Naive thymus-derived CD4-positive, alpha-beta T cell (primary cell): ENCODE measurements at regions not wholly inside any gene's neighbourhood (a gene's known extent, or its start where the extent isn't known, plus 50 kb on each side); places are given as distances from the start of the nearest gene placed in this dataset.

Experiments used
- ATAC-seq: fragments of 150-1000 bp; cut with Tn5 transposase; 2 replicates; pipeline ENCODE4 v1.10.0; 2021; ENCODE audit warnings: mild to moderate bottlenecking, moderate library complexity
- CTCF ChIA-PET: fragments of 350-600 bp; sonication (Branson Sonifier 250); formaldehyde crosslinking; loops from one replicate; lab custom pipeline; 2021; ENCODE audit warnings: antibody characterized with exemption; lab: Charles Lee
- POLR2A ChIA-PET: fragments of 350-600 bp; sonication (Branson Sonifier 250); formaldehyde crosslinking; loops from one replicate; lab custom pipeline; 2021; ENCODE audit warnings: antibody characterized with exemption, inconsistent platforms; lab: Charles Lee
- DNase-seq, 9 donors: peaks; one replicate each; pipeline versions ENCODE4 v3.0.0 to v3.0.0-alpha.2; 2020 to 2022; ENCODE audit warnings: mixed read lengths in 1 of 9
- H3K27ac ChIP-seq: one replicate; pipeline ENCODE4 v1.7.0; 2013; ENCODE audit warnings: mild to moderate bottlenecking, low read depth, low read length, moderate library complexity
- H3K27me3 ChIP-seq, 2 donors: one replicate each; pipeline ENCODE4 v1.7.0; 2013; ENCODE audit warnings: low read length in 2 of 2, mild to moderate bottlenecking in 2 of 2, moderate library complexity in 2 of 2; ENCODE audit not compliant: control insufficient read depth in 2 of 2, insufficient read depth in 2 of 2
- H3K36me3 ChIP-seq, 3 experiments: 1 replicate in 2 of 3; 2 replicates in 1 of 3; pipeline ENCODE4 v1.7.0; 2013; ENCODE audit warnings: low read length in 3 of 3, mild to moderate bottlenecking in 3 of 3, moderate library complexity in 1 of 3; ENCODE audit not compliant: insufficient read depth in 3 of 3, control insufficient read depth in 2 of 3
- H3K4me1 ChIP-seq, 2 donors: one replicate each; pipeline ENCODE4 v1.7.0; 2013; ENCODE audit warnings: low read length in 2 of 2, mild to moderate bottlenecking in 2 of 2, moderate library complexity in 1 of 2; ENCODE audit not compliant: control insufficient read depth in 2 of 2, insufficient read depth in 2 of 2
- H3K4me3 ChIP-seq: 2 replicates; pipeline ENCODE4 v1.7.0; 2013; ENCODE audit warnings: mild to moderate bottlenecking, low read length
- H3K9me3 ChIP-seq, 3 experiments: 1 replicate in 2 of 3; 2 replicates in 1 of 3; pipeline ENCODE4 v1.7.0; 2013; ENCODE audit warnings: low read length in 3 of 3; ENCODE audit not compliant: control insufficient read depth in 2 of 3
- H3K27ac Mint-ChIP-seq, 9 donors: one replicate each; pipeline ENCODE4 v1.8.0; 2020 to 2022; ENCODE audit warnings: mixed read lengths in 9 of 9, mild to moderate bottlenecking in 8 of 9, moderate library complexity in 5 of 9, inconsistent platforms in 2 of 9
- H3K27me3 Mint-ChIP-seq, 5 donors: one replicate each; pipeline ENCODE4 v1.8.0; 2021 to 2022; ENCODE audit warnings: mixed read lengths in 5 of 5, mild to moderate bottlenecking in 1 of 5
- H3K36me3 Mint-ChIP-seq, 5 donors: one replicate each; pipeline ENCODE4 v1.8.0; 2020 to 2022; ENCODE audit warnings: mixed read lengths in 5 of 5, mild to moderate bottlenecking in 3 of 5, inconsistent platforms in 1 of 5
- H3K4me1 Mint-ChIP-seq, 7 donors: one replicate each; pipeline ENCODE4 v1.8.0; 2020 to 2022; ENCODE audit warnings: mixed read lengths in 7 of 7, mild to moderate bottlenecking in 3 of 7, inconsistent platforms in 1 of 7
- H3K4me3 Mint-ChIP-seq, 10 donors: one replicate each; pipeline ENCODE4 v1.8.0; 2020 to 2022; ENCODE audit warnings: mild to moderate bottlenecking in 10 of 10, mixed read lengths in 10 of 10, moderate library complexity in 6 of 10, inconsistent platforms in 2 of 10
- H3K9me3 Mint-ChIP-seq, 11 donors: one replicate each; pipeline ENCODE4 v1.8.0; 2020 to 2022; ENCODE audit warnings: mixed read lengths in 11 of 11, mild to moderate bottlenecking in 4 of 11, inconsistent platforms in 1 of 11, moderate library complexity in 1 of 11
- intact Hi-C, 2 donors: fragments of 100-400 bp; cut with micrococcal nuclease; formaldehyde crosslinking; loops; one replicate each; pipeline ENCODE4 v1.15.1; 2023

- Histone ChIP-seq H3K4me3 (no peak overlapping the region), H3K36me3 (no peaks in the 10 kb centered on the region), H3K4me1 (no peaks in the 10 kb centered on the region), H3K27me3 (peaks cover 0 to 3% of the 10 kb centered on the region in 2 donors), H3K9me3 (no peaks in the 10 kb centered on the region), H3K27ac (no peak overlapping the region)
- POLR2A ChIA-PET, result no interaction called here
- DNase-seq, result no peak
- ATAC-seq, result no peak
- intact Hi-C loops, result no loop called here
- CTCF ChIA-PET, result no interaction called here
- H3K4me3 Mint-ChIP-seq, result no peak overlapping the region
- peaks cover 0 to 6% (median 0%) of the 10 kb centered on the region in 11 donors for H3K9me3 Mint-ChIP-seq
- H3K4me1 Mint-ChIP-seq, result peaks cover 0 to 2% (median 0%) of the 10 kb centered on the region in 7 donors
- H3K36me3 Mint-ChIP-seq, result no peaks in the 10 kb centered on the region
- H3K27ac Mint-ChIP-seq, result no peak overlapping the region
- peaks cover 0 to 7% (median 5%) of the 10 kb centered on the region in 5 donors for H3K27me3 Mint-ChIP-seq
Measured at GRCh38 chr9:134536101-134536900, 105.3 kb upstream of the COL5A1 start.

GRCh38 chr9:134536931-134537330, 104.7 kb upstream of the COL5A1 start:
- CTCF ChIA-PET, result no interaction called here

GRCh38 chr9:134537951-134538641, 103.5 kb upstream of the COL5A1 start:
- H3K27ac ChIP-seq, result no peak overlapping the region
- H3K27me3 ChIP-seq, result peaks cover 0 to 3% of the 10 kb centered on the region in 2 donors
- peaks cover 0 to 2% (median 0%) of the 10 kb centered on the region in 7 donors for H3K4me1 Mint-ChIP-seq
- H3K4me3 ChIP-seq, result no peak overlapping the region
- H3K4me3 Mint-ChIP-seq, result no peak overlapping the region
- H3K9me3 ChIP-seq, result no peaks in the 10 kb centered on the region
- ATAC-seq (no peak), DNase-seq (no peak)
- no peaks in the 10 kb centered on the region for H3K4me1 ChIP-seq
- H3K27me3 Mint-ChIP-seq, result peaks cover 0 to 7% (median 5%) of the 10 kb centered on the region in 5 donors
- peaks cover 0 to 3% (median 0%) of the 10 kb centered on the region in 11 donors for H3K9me3 Mint-ChIP-seq
- no peaks in the 10 kb centered on the region for H3K36me3 Mint-ChIP-seq
- POLR2A ChIA-PET, result no interaction called here
- no peaks in the 10 kb centered on the region for H3K36me3 ChIP-seq
- intact Hi-C loops, result no loop called here
- CTCF ChIA-PET, result no interaction called here
- no peak overlapping the region for H3K27ac Mint-ChIP-seq

More at GRCh38 chr9:134536931-134537330, 104.7 kb upstream of the COL5A1 start:
- intact Hi-C loops, result no loop called here
- Histone ChIP-seq H3K27me3 (peaks cover 0 to 3% of the 10 kb centered on the region in 2 donors), H3K4me3 (no peak overlapping the region), H3K9me3 (no peaks in the 10 kb centered on the region), H3K36me3 (no peaks in the 10 kb centered on the region), H3K27ac (no peak overlapping the region), H3K4me1 (no peaks in the 10 kb centered on the region)
- POLR2A ChIA-PET, result no interaction called here
- Mint-ChIP-seq H3K4me1 (peaks cover 0 to 2% (median 0%) of the 10 kb centered on the region in 7 donors), H3K4me3 (no peak overlapping the region), H3K9me3 (peaks cover 0 to 4% (median 0%) of the 10 kb centered on the region in 11 donors), H3K27ac (no peak overlapping the region), H3K27me3 (peaks cover 0 to 7% (median 5%) of the 10 kb centered on the region in 5 donors), H3K36me3 (no peaks in the 10 kb centered on the region)
- ATAC-seq, result no peak
- DNase-seq, result no peak

- peaks cover 0 to 10% (median 5%) of the 10 kb centered on the region in 5 donors for H3K27me3 Mint-ChIP-seq
- H3K27me3 ChIP-seq, result peaks cover 0 to 3% of the 10 kb centered on the region in 2 donors
- peaks cover 0 to 2% (median 0%) of the 10 kb centered on the region in 7 donors for H3K4me1 Mint-ChIP-seq
- intact Hi-C loops, result no loop called here
- no peaks in the 10 kb centered on the region for H3K9me3 ChIP-seq
- no peaks in the 10 kb centered on the region for H3K4me1 ChIP-seq
- no peak overlapping the region for H3K27ac Mint-ChIP-seq
- POLR2A ChIA-PET, result no interaction called here
- CTCF ChIA-PET, result no interaction called here
- H3K4me3 Mint-ChIP-seq, result no peak overlapping the region
- peaks cover 0 to 3% (median 0%) of the 10 kb centered on the region in 11 donors for H3K9me3 Mint-ChIP-seq
- no peaks in the 10 kb centered on the region for H3K36me3 Mint-ChIP-seq
- DNase-seq (no peak), ATAC-seq (no peak)
- no peaks in the 10 kb centered on the region for H3K36me3 ChIP-seq
- no peak overlapping the region for H3K27ac ChIP-seq
- no peak overlapping the region for H3K4me3 ChIP-seq
Measured at GRCh38 chr9:134538856-134539566, 102.6 kb upstream of the COL5A1 start.

- Histone ChIP-seq H3K27me3 (peaks cover 0 to 3% of the 10 kb centered on the region in 2 donors), H3K9me3 (no peaks in the 10 kb centered on the region), H3K36me3 (no peaks in the 10 kb centered on the region), H3K27ac (no peak overlapping the region), H3K4me3 (no peak overlapping the region), H3K4me1 (no peaks in the 10 kb centered on the region)
- CTCF ChIA-PET, result no interaction called here
- DNase-seq, result no peak
- peaks cover 0 to 2% (median 0%) of the 10 kb centered on the region in 7 donors for H3K4me1 Mint-ChIP-seq
- no peak overlapping the region for H3K4me3 Mint-ChIP-seq
- H3K27ac Mint-ChIP-seq, result no peak overlapping the region
- intact Hi-C loops, result no loop called here
- peaks cover 0 to 10% (median 2%) of the 10 kb centered on the region in 5 donors for H3K27me3 Mint-ChIP-seq
- peaks cover 0 to 3% (median 0%) of the 10 kb centered on the region in 11 donors for H3K9me3 Mint-ChIP-seq
- ATAC-seq, result no peak
- H3K36me3 Mint-ChIP-seq, result no peaks in the 10 kb centered on the region
- POLR2A ChIA-PET, result no interaction called here
Measured at GRCh38 chr9:134539586-134540194, 101.9 kb upstream of the COL5A1 start.

GRCh38 chr9:134540276-134541096, 101.1 kb upstream of the COL5A1 start:
- H3K4me1 ChIP-seq, result no peaks in the 10 kb centered on the region
- DNase-seq (no peak), ATAC-seq (no peak)
- intact Hi-C loops, result no loop called here
- POLR2A ChIA-PET, result no interaction called here
- H3K27ac Mint-ChIP-seq, result no peak overlapping the region
- H3K4me3 ChIP-seq, result no peak overlapping the region
- H3K27me3 Mint-ChIP-seq, result peaks cover 0 to 7% (median 0%) of the 10 kb centered on the region in 5 donors
- H3K9me3 ChIP-seq, result no peaks in the 10 kb centered on the region
- H3K27ac ChIP-seq, result no peak overlapping the region
- H3K9me3 Mint-ChIP-seq, result peaks cover 0 to 3% (median 0%) of the 10 kb centered on the region in 11 donors
- H3K4me1 Mint-ChIP-seq, result no peaks in the 10 kb centered on the region
- H3K36me3 ChIP-seq, result no peaks in the 10 kb centered on the region
- CTCF ChIA-PET, result no interaction called here
- peaks cover 0 to 3% of the 10 kb centered on the region in 2 donors for H3K27me3 ChIP-seq
- no peaks in the 10 kb centered on the region for H3K36me3 Mint-ChIP-seq
- H3K4me3 Mint-ChIP-seq, result no peak overlapping the region
